OCI-LY7 (cell line): ENCODE measurements at regions not wholly inside any gene's neighbourhood (a gene's known extent, or its start where the extent isn't known, plus 50 kb on each side); places are given as distances from the start of the nearest gene placed in this dataset.

ENCODE experiments used
- BruUV-seq: library from RNA; stranded (reverse); fragments of 400-500 nt; replicated peaks from 2 replicates; lab custom pipeline; 2021; lab: Mats Ljungman, UMichigan
- CTCF ChIA-PET: fragments of 300-600 bp; sonication (Branson Sonifier 250); formaldehyde crosslinking; loops from one replicate; lab custom pipeline; 2022; ENCODE audit warnings: antibody characterized with exemption; ENCODE audit not compliant: unreplicated experiment; lab: Charles Lee
- POLR2A ChIA-PET: fragments of 300-600 bp; sonication (Branson Sonifier 250); formaldehyde crosslinking; loops from one replicate; lab custom pipeline; 2022; ENCODE audit warnings: antibody characterized with exemption; lab: Charles Lee
- DNase-seq: peaks from one replicate; pipeline ENCODE4 v3.0.0-alpha.2; 2015; ENCODE audit warnings: low spot score
- H2AFZ ChIP-seq: fragments of 200-600 bp; sonication (generic), shearing (Covaris generic); 2 replicates; pipeline ENCODE4 v1.6.1; 2014; ENCODE audit warnings: mild to moderate bottlenecking, antibody characterized with exemption, low read length, moderate library complexity
- H3K27ac ChIP-seq: fragments of 200-600 bp; sonication (generic); 2 replicates; pipeline ENCODE4 v1.5.1; 2014; ENCODE audit warnings: mixed run types, low read depth, mild to moderate bottlenecking, moderate library complexity, low read length, inconsistent platforms; ENCODE audit not compliant: poor library complexity, severe bottlenecking
- H3K36me3 ChIP-seq: fragments of 200-600 bp; sonication (generic); 2 replicates; pipeline ENCODE4 v1.6.1; 2014; ENCODE audit warnings: mild to moderate bottlenecking, antibody characterized with exemption, low read length, moderate library complexity, mixed read lengths; ENCODE audit not compliant: insufficient read depth
- H3K4me1 ChIP-seq: fragments of 200-600 bp; sonication (generic); 2 replicates; pipeline ENCODE4 v1.5.1; 2014; ENCODE audit warnings: mild to moderate bottlenecking, low read length; ENCODE audit not compliant: insufficient read depth, poor library complexity, severe bottlenecking
- H3K4me2 ChIP-seq: fragments of 200-600 bp; sonication (generic); 2 replicates; pipeline ENCODE4 v1.6.1; 2014; ENCODE audit warnings: mild to moderate bottlenecking, low read length
- H3K4me3 ChIP-seq: fragments of 200-600 bp; sonication (generic); 2 replicates; pipeline ENCODE4 v1.5.1; 2014; ENCODE audit warnings: mild to moderate bottlenecking, low read depth, low read length; ENCODE audit not compliant: poor library complexity, severe bottlenecking
- H3K79me2 ChIP-seq: fragments of 200-600 bp; sonication (generic); 2 replicates; pipeline ENCODE4 v1.6.1; 2016; ENCODE audit warnings: low read depth, mild to moderate bottlenecking, low read length, moderate library complexity, mixed read lengths; ENCODE audit not compliant: insufficient read depth
- H3K9me2 ChIP-seq: fragments of 200-600 bp; sonication (generic); 2 replicates; pipeline ENCODE4 v1.6.1; 2016; ENCODE audit warnings: mild to moderate bottlenecking, low read length, mixed read lengths; ENCODE audit not compliant: insufficient read depth
- H3K9me3 ChIP-seq: fragments of 200-600 bp; sonication (generic); 2 replicates; pipeline ENCODE4 v1.6.1; 2014; ENCODE audit warnings: mild to moderate bottlenecking, mixed run types, low read length, mixed read lengths
- H4K20me1 ChIP-seq: fragments of 200-600 bp; sonication (generic); 2 replicates; pipeline ENCODE4 v1.6.1; 2014; ENCODE audit warnings: mild to moderate bottlenecking, antibody characterized with exemption, low read length, moderate library complexity, mixed read lengths; ENCODE audit not compliant: insufficient read depth
- EZH2phosphoT487 ChIP-seq: fragments of 200-600 bp; sonication (generic); IDR thresholded peaks from 2 replicates; pipeline ENCODE4 v1.6.1; 2018; ENCODE audit warnings: low read depth, borderline replicate concordance, mild to moderate bottlenecking, mixed run types, antibody characterized with exemption, low read length, moderate library complexity, mixed read lengths
- intact Hi-C: fragments of 100-400 bp; cut with micrococcal nuclease; formaldehyde crosslinking; loops from one replicate; pipeline ENCODE4 v1.10.0; 2022; ENCODE audit not compliant: unreplicated experiment
- TF ChIP-seq, protein P1 (sequence below): fragments of 200-600 bp; sonication (generic); conservative IDR thresholded peaks from 2 replicates; pipeline ENCODE4 v1.5.1; 2014; ENCODE audit warnings: mild to moderate bottlenecking, antibody characterized with exemption, low read length, moderate library complexity, mixed read lengths

- intact Hi-C loops, result no loop called here
- ChIA-PET POLR2A (no interaction called here), CTCF (no interaction called here)
- DNase-seq, result no peak
- no TSS peak for BruUV-seq
- Histone ChIP-seq H3K27ac (no peak overlapping the region), H2AFZ (no peak overlapping the region), H3K79me2 (no peaks in the 10 kb centered on the region), H4K20me1 (no peaks in the 10 kb centered on the region), H3K4me3 (no peak overlapping the region), H3K36me3 (no peaks in the 10 kb centered on the region), H3K9me3 (no peaks in the 10 kb centered on the region), H3K4me1 (no peaks in the 10 kb centered on the region), H3K9me2 (no peaks in the 10 kb centered on the region), H3K4me2 (no peak overlapping the region)
- TF ChIP-seq, protein P1, sequence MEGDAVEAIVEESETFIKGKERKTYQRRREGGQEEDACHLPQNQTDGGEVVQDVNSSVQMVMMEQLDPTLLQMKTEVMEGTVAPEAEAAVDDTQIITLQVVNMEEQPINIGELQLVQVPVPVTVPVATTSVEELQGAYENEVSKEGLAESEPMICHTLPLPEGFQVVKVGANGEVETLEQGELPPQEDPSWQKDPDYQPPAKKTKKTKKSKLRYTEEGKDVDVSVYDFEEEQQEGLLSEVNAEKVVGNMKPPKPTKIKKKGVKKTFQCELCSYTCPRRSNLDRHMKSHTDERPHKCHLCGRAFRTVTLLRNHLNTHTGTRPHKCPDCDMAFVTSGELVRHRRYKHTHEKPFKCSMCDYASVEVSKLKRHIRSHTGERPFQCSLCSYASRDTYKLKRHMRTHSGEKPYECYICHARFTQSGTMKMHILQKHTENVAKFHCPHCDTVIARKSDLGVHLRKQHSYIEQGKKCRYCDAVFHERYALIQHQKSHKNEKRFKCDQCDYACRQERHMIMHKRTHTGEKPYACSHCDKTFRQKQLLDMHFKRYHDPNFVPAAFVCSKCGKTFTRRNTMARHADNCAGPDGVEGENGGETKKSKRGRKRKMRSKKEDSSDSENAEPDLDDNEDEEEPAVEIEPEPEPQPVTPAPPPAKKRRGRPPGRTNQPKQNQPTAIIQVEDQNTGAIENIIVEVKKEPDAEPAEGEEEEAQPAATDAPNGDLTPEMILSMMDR, result no peak
- no peak for TF ChIP-seq EZH2phosphoT487
Measured at GRCh38 chr13:108006619-108007018, 208.7 kb downstream of the LIG4 start.

GRCh38 chr13:108005231-108005630 lies 210.1 kb downstream of the LIG4 start:
- no peak overlapping the region for H3K4me2 ChIP-seq
- TF ChIP-seq EZH2phosphoT487, result no peak
- TF ChIP-seq, protein P1, result no peak
- DNase-seq, result no peak
- no peaks in the 10 kb centered on the region for H3K9me2 ChIP-seq
- no peaks in the 10 kb centered on the region for H3K36me3 ChIP-seq
- CTCF ChIA-PET, result no interaction called here
- no peak overlapping the region for H3K4me3 ChIP-seq
- no peaks in the 10 kb centered on the region for H3K4me1 ChIP-seq
- BruUV-seq, result no TSS peak
- no peaks in the 10 kb centered on the region for H4K20me1 ChIP-seq
- H2AFZ ChIP-seq, result no peak overlapping the region
- no peaks in the 10 kb centered on the region for H3K9me3 ChIP-seq
- no peaks in the 10 kb centered on the region for H3K79me2 ChIP-seq
- POLR2A ChIA-PET, result no interaction called here
- H3K27ac ChIP-seq, result no peak overlapping the region
- intact Hi-C loops, result no loop called here

DNA sequence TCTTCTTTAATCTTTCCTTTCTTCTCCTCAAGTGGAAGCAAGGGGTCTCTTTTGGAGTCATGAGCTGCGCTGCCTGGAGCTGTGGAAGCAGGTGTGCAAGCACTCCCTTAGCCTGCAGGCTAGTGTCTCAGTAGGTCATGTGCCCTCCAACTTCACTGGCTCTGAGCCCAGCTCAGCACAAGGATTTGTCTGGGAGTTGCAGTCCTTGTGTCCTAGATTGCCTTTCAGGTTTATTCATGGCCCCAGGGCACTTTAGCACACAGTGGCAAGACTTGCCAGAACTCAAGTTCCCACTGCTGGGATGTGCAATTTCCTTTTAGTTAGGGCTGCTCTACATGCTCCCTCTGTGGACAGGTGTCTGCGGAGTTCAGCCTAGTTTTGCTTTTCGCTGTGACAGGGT lies 211.7 kb downstream of the LIG4 start:
- Histone ChIP-seq H3K36me3 (no peaks in the 10 kb centered on the region), H3K27ac (no peak overlapping the region), H3K9me3 (no peaks in the 10 kb centered on the region), H3K4me2 (no peak overlapping the region), H3K4me3 (no peak overlapping the region), H3K9me2 (no peaks in the 10 kb centered on the region), H3K4me1 (no peaks in the 10 kb centered on the region), H2AFZ (no peak overlapping the region), H4K20me1 (no peaks in the 10 kb centered on the region), H3K79me2 (no peaks in the 10 kb centered on the region)
- CTCF ChIA-PET, result no interaction called here
- POLR2A ChIA-PET, result no interaction called here
- TF ChIP-seq EZH2phosphoT487, result no peak
- TF ChIP-seq, protein P1, result no peak
- no TSS peak for BruUV-seq
- intact Hi-C loops, result no loop called here
- no peak for DNase-seq
